HCT116 (cell line): ENCODE measurements at regions not wholly inside any gene's neighbourhood (a gene's known extent, or its start where the extent isn't known, plus 50 kb on each side); places are given as distances from the start of the nearest gene placed in this dataset.

ENCODE experiments used
- ATAC-seq: fragments of 200-7000 bp; cut with Tn5 transposase; 2 replicates; pipeline ENCODE4 v1.9.1; 2020; ENCODE audit warnings: mild to moderate bottlenecking, moderate library complexity
- BruUV-seq: library from RNA; stranded (reverse); fragments of 400-500 nt; replicated peaks from 2 replicates; lab custom pipeline; 2021; lab: Mats Ljungman, UMichigan
- CTCF ChIA-PET: fragments of 300-600 bp; sonication (Branson Sonifier 250); formaldehyde crosslinking; loops from one replicate; lab custom pipeline; 2021; ENCODE audit warnings: antibody characterized with exemption; lab: Charles Lee
- POLR2A ChIA-PET: fragments of 300-600, 350-600 bp; sonication (Branson Sonifier 250); formaldehyde crosslinking; loops from one replicate; lab custom pipeline; 2021; ENCODE audit warnings: antibody characterized with exemption; lab: Charles Lee
- RAD21 ChIA-PET, 2 experiments: fragments of 300-600 bp; sonication (Branson Sonifier 250); formaldehyde crosslinking; loops; one replicate each; lab custom pipeline; 2023; ENCODE audit warnings: low total read pairs in 2 of 2; ENCODE audit not compliant: uncharacterized antibody in 2 of 2, unreplicated experiment in 2 of 2, low non-redundant PET in 1 of 2; lab: Charles Lee
- DNase-seq: peaks from one replicate; pipeline ENCODE4 v3.0.0-alpha.2; 2010; ENCODE audit warnings: low read depth, low spot score
- H2AFZ ChIP-seq: fragments of 200-600 bp; shearing (Covaris generic), sonication (generic); 2 replicates; pipeline ENCODE4 v1.6.1; 2017; ENCODE audit warnings: low read depth, mixed run types, mixed read lengths, antibody characterized with exemption, low read length; ENCODE audit not compliant: poor library complexity, severe bottlenecking
- H3K27ac ChIP-seq: 2 replicates; pipeline ENCODE4 v1.5.1; 2012; ENCODE audit warnings: low read depth, low read length
- H3K27me3 ChIP-seq: fragments of 200-600 bp; sonication (generic); 2 replicates; pipeline ENCODE4 v1.6.1; 2016; ENCODE audit warnings: mixed run types, low read length, mixed read lengths; ENCODE audit not compliant: insufficient read depth
- H3K36me3 ChIP-seq, 2 experiments: fragments of 200-500 bp in 1 of 2; fragments of 200-600 bp in 1 of 2; sonication (Bioruptor generic) in 1 of 2; sonication (generic) in 1 of 2; 2 replicates each; pipeline versions ENCODE4 v1.5.1 to v1.6.1; 2014 to 2016; ENCODE audit warnings: low read length in 2 of 2, inconsistent platforms in 1 of 2, mixed read lengths in 1 of 2, mixed run types in 1 of 2; ENCODE audit not compliant: insufficient read depth in 2 of 2, control insufficient read depth in 1 of 2
- H3K4me1 ChIP-seq, 2 experiments: fragments of 200-600 bp in 1 of 2; sonication (generic) in 1 of 2; 2 replicates each; pipeline versions ENCODE4 v1.5.1 to v1.6.1; 2012 to 2017; ENCODE audit warnings: low read length in 2 of 2, inconsistent platforms in 1 of 2, mild to moderate bottlenecking in 1 of 2, mixed read lengths in 1 of 2, mixed run types in 1 of 2, moderate library complexity in 1 of 2; ENCODE audit not compliant: insufficient read depth in 2 of 2, control insufficient read depth in 1 of 2
- H3K4me2 ChIP-seq: fragments of 200-600 bp; sonication (generic); 2 replicates; pipeline ENCODE4 v1.6.1; 2017; ENCODE audit warnings: mixed run types, low read length, mixed read lengths
- H3K4me3 ChIP-seq, 2 experiments: fragments of 200-600 bp in 1 of 2; sonication (generic) in 1 of 2; replicated peaks in 1 of 2; 2 replicates each; pipeline ENCODE4 v1.5.1; 2011 to 2016; ENCODE audit warnings: low read length in 2 of 2, control low read depth in 1 of 2, low read depth in 1 of 2, mild to moderate bottlenecking in 1 of 2, mixed read lengths in 1 of 2, mixed run types in 1 of 2
- H3K79me2 ChIP-seq: fragments of 200-600 bp; sonication (generic); 2 replicates; pipeline ENCODE4 v1.6.1; 2017; ENCODE audit warnings: mild to moderate bottlenecking, mixed run types, low read length, moderate library complexity, mixed read lengths; ENCODE audit not compliant: insufficient read depth
- H3K9ac ChIP-seq: fragments of 200-600 bp; sonication (generic); 2 replicates; pipeline ENCODE4 v1.6.1; 2016; ENCODE audit warnings: low read length, mixed read lengths
- H3K9me2 ChIP-seq: fragments of 200-600 bp; sonication (generic), shearing (Covaris generic); 2 replicates; pipeline ENCODE4 v1.6.1; 2017; ENCODE audit warnings: mixed run types, mild to moderate bottlenecking, moderate library complexity; ENCODE audit not compliant: insufficient read depth
- H3K9me3 ChIP-seq, 2 experiments: fragments of 200-500 bp in 1 of 2; fragments of 200-600 bp in 1 of 2; sonication (Bioruptor generic) in 1 of 2; sonication (generic) in 1 of 2; 2 replicates each; pipeline ENCODE4 v1.6.1; 2014 to 2017; ENCODE audit warnings: low read length in 2 of 2, mixed read lengths in 2 of 2, inconsistent platforms in 1 of 2, low read depth in 1 of 2, mild to moderate bottlenecking in 1 of 2, mixed run types in 1 of 2, moderate library complexity in 1 of 2; ENCODE audit not compliant: control insufficient read depth in 1 of 2, insufficient read depth in 1 of 2
- H4K20me1 ChIP-seq: fragments of 200-600 bp; sonication (generic), shearing (Covaris generic); 2 replicates; pipeline ENCODE4 v1.6.1; 2017; ENCODE audit warnings: mixed run types, mild to moderate bottlenecking, moderate library complexity; ENCODE audit not compliant: insufficient read depth
- EGR1 ChIP-seq: IDR thresholded peaks from 2 replicates; pipeline ENCODE4 v1.6.1; 2012; ENCODE audit warnings: low read depth
- MAX ChIP-seq: IDR thresholded peaks from 2 replicates; pipeline ENCODE4 v1.6.1; 2012
- SRF ChIP-seq: IDR thresholded peaks from 2 replicates; pipeline ENCODE4 v1.6.1; 2012; ENCODE audit warnings: low read depth
- intact Hi-C: fragments of 100-400 bp; cut with micrococcal nuclease; formaldehyde crosslinking; loops from 2 replicates; pipeline ENCODE4 v1.10.0; 2022
- TF ChIP-seq, protein P1 (sequence below): IDR thresholded peaks from 2 replicates; pipeline ENCODE4 v1.6.1; 2011; ENCODE audit warnings: mild to moderate bottlenecking, low read length, moderate library complexity; ENCODE audit not compliant: insufficient replicate concordance; ENCODE audit errors: extremely low read depth
- TF ChIP-seq, protein P2 (sequence below): IDR thresholded peaks from 2 replicates; pipeline ENCODE4 v1.6.1; 2012; ENCODE audit warnings: low read depth

GRCh38 chr2:182594286-182594685 lies 121.8 kb upstream of the DNAJC10 start:
- TF ChIP-seq MAX = no peak
- no peak for TF ChIP-seq SRF
- TF ChIP-seq, protein P1, sequence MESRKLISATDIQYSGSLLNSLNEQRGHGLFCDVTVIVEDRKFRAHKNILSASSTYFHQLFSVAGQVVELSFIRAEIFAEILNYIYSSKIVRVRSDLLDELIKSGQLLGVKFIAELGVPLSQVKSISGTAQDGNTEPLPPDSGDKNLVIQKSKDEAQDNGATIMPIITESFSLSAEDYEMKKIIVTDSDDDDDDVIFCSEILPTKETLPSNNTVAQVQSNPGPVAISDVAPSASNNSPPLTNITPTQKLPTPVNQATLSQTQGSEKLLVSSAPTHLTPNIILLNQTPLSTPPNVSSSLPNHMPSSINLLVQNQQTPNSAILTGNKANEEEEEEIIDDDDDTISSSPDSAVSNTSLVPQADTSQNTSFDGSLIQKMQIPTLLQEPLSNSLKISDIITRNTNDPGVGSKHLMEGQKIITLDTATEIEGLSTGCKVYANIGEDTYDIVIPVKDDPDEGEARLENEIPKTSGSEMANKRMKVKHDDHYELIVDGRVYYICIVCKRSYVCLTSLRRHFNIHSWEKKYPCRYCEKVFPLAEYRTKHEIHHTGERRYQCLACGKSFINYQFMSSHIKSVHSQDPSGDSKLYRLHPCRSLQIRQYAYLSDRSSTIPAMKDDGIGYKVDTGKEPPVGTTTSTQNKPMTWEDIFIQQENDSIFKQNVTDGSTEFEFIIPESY = no peak
- TF ChIP-seq, protein P2, sequence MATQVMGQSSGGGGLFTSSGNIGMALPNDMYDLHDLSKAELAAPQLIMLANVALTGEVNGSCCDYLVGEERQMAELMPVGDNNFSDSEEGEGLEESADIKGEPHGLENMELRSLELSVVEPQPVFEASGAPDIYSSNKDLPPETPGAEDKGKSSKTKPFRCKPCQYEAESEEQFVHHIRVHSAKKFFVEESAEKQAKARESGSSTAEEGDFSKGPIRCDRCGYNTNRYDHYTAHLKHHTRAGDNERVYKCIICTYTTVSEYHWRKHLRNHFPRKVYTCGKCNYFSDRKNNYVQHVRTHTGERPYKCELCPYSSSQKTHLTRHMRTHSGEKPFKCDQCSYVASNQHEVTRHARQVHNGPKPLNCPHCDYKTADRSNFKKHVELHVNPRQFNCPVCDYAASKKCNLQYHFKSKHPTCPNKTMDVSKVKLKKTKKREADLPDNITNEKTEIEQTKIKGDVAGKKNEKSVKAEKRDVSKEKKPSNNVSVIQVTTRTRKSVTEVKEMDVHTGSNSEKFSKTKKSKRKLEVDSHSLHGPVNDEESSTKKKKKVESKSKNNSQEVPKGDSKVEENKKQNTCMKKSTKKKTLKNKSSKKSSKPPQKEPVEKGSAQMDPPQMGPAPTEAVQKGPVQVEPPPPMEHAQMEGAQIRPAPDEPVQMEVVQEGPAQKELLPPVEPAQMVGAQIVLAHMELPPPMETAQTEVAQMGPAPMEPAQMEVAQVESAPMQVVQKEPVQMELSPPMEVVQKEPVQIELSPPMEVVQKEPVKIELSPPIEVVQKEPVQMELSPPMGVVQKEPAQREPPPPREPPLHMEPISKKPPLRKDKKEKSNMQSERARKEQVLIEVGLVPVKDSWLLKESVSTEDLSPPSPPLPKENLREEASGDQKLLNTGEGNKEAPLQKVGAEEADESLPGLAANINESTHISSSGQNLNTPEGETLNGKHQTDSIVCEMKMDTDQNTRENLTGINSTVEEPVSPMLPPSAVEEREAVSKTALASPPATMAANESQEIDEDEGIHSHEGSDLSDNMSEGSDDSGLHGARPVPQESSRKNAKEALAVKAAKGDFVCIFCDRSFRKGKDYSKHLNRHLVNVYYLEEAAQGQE = no peak
- no peak for TF ChIP-seq EGR1
- H4K20me1 ChIP-seq = no peaks in the 10 kb centered on the region
- no peak overlapping the region for H3K4me3 ChIP-seq
- H3K4me2 ChIP-seq = peak overlapping the region; percentile 3; the same call in 1 of the 2 replicates
- intact Hi-C loops = loop anchor here (5.0 kb wide), 1 partner anchor 53 kb away; no protein-coding TSS in a partner anchor
- no peak overlapping the region for H2AFZ ChIP-seq
- H3K4me1 ChIP-seq = peaks cover 3 to 17% of the 10 kb centered on the region in 2 experiments; a peak in 3 of 4 replicates
- H3K27ac ChIP-seq = no peak overlapping the region
- no peak for ATAC-seq
- H3K9me2 ChIP-seq = no peaks in the 10 kb centered on the region
- H3K79me2 ChIP-seq = no peaks in the 10 kb centered on the region
- no TSS peak for BruUV-seq
- DNase-seq = no peak
- RAD21 ChIA-PET = no interaction called here
- no peaks in the 10 kb centered on the region for H3K9me3 ChIP-seq
- H3K36me3 ChIP-seq = no peaks in the 10 kb centered on the region
- H3K27me3 ChIP-seq = no peaks in the 10 kb centered on the region
- CTCF ChIA-PET = no interaction called here
- no peak overlapping the region for H3K9ac ChIP-seq
- POLR2A ChIA-PET = no interaction called here
